ENCODE measurements at regions not wholly inside any gene's neighbourhood (a gene's known extent, or its start where the extent isn't known, plus 50 kb on each side); places are given as distances from the start of the nearest gene placed in this dataset.
"Not testable (repeated sequence)": the region's sequence is repeated elsewhere in the genome, so short reads cannot be mapped to it uniquely, and the experiment has no call there.

GRCh38 chr11:25252854-25253253 is 756.0 kb downstream of the LUZP2 start:
- no peak for ATAC-seq (ENCODE audit: insufficient number of reproducible peaks, low FRiP score, low read depth)
- DNase-seq (ENCODE audit: low spot score), result no peak
- no peaks in the 10 kb centered on the region for H3K36me3 ChIP-seq
- TF ChIP-seq CTCF (IDR thresholded peaks at IDR 0.05), result no peak
- H3K4me3 ChIP-seq, result no peak overlapping the region
- H3K9me3 ChIP-seq, result no peaks in the 10 kb centered on the region
- no peaks in the 10 kb centered on the region for H3K4me1 ChIP-seq (ENCODE audit: control insufficient read depth in 1 of 2, low read depth in 2 of 2)
- no peak overlapping the region for H3K27ac ChIP-seq
- no peaks in the 10 kb centered on the region for H3K27me3 ChIP-seq (replicated peaks; ENCODE audit: insufficient read depth)

GRCh38 chr11:25263861-25264260 is 767.0 kb downstream of the LUZP2 start:
- H3K27me3 ChIP-seq (replicated peaks; ENCODE audit: insufficient read depth); H3K4me3 ChIP-seq; H3K27ac ChIP-seq; ATAC-seq (ENCODE audit: insufficient number of reproducible peaks, low FRiP score, low read depth); H3K36me3 ChIP-seq; H3K4me1 ChIP-seq (ENCODE audit: control insufficient read depth in 1 of 2, low read depth in 2 of 2); DNase-seq (ENCODE audit: low spot score); H3K9me3 ChIP-seq: not testable (repeated sequence)

- no peak overlapping the region for H3K4me3 ChIP-seq
- H3K27me3 ChIP-seq (replicated peaks; ENCODE audit: insufficient read depth), result no peaks in the 10 kb centered on the region
- no peaks in the 10 kb centered on the region for H3K36me3 ChIP-seq
- no peak overlapping the region for H3K27ac ChIP-seq
- DNase-seq (ENCODE audit: low spot score), result no peak
- H3K9me3 ChIP-seq, result no peaks in the 10 kb centered on the region
- no peaks in the 10 kb centered on the region for H3K4me1 ChIP-seq (ENCODE audit: control insufficient read depth in 1 of 2, low read depth in 2 of 2)
- no peak for TF ChIP-seq CTCF (IDR thresholded peaks at IDR 0.05)
- no peak for ATAC-seq (ENCODE audit: insufficient number of reproducible peaks, low FRiP score, low read depth)
Measured at GRCh38 chr11:25271301-25271700, 774.4 kb downstream of the LUZP2 start.

- no peak for TF ChIP-seq CTCF (IDR thresholded peaks at IDR 0.05)
- ATAC-seq (ENCODE audit: insufficient number of reproducible peaks, low FRiP score, low read depth) (no peak), DNase-seq (ENCODE audit: low spot score) (no peak)
- Histone ChIP-seq H3K4me1 (ENCODE audit: control insufficient read depth in 1 of 2, low read depth in 2 of 2) (no peaks in the 10 kb centered on the region), H3K27me3 (replicated peaks; ENCODE audit: insufficient read depth) (no peaks in the 10 kb centered on the region), H3K36me3 (no peaks in the 10 kb centered on the region), H3K4me3 (no peak overlapping the region), H3K9me3 (no peaks in the 10 kb centered on the region), H3K27ac (no peak overlapping the region)
Measured at GRCh38 chr11:25272214-25272613, 775.4 kb downstream of the LUZP2 start.

- not testable (repeated sequence) for H3K9me3 ChIP-seq; H3K36me3 ChIP-seq; H3K27ac ChIP-seq; DNase-seq (ENCODE audit: low spot score); H3K4me1 ChIP-seq (ENCODE audit: control insufficient read depth in 1 of 2, low read depth in 2 of 2); ATAC-seq (ENCODE audit: insufficient number of reproducible peaks, low FRiP score, low read depth); H3K27me3 ChIP-seq (replicated peaks; ENCODE audit: insufficient read depth); H3K4me3 ChIP-seq
Measured at GRCh38 chr11:25280821-25281220, 784.0 kb downstream of the LUZP2 start.

GRCh38 chr11:25293166-25293565 is 796.3 kb downstream of the LUZP2 start:
- DNase-seq (ENCODE audit: low spot score) (no peak), ATAC-seq (ENCODE audit: insufficient number of reproducible peaks, low FRiP score, low read depth) (no peak)
- no peaks in the 10 kb centered on the region for H3K9me3 ChIP-seq
- H3K36me3 ChIP-seq, result no peaks in the 10 kb centered on the region
- H3K27me3 ChIP-seq (replicated peaks; ENCODE audit: insufficient read depth), result no peaks in the 10 kb centered on the region
- H3K4me1 ChIP-seq (ENCODE audit: control insufficient read depth in 1 of 2, low read depth in 2 of 2), result no peaks in the 10 kb centered on the region
- no peak for TF ChIP-seq CTCF (IDR thresholded peaks at IDR 0.05)
- H3K4me3 ChIP-seq, result no peak overlapping the region
- H3K27ac ChIP-seq, result no peak overlapping the region

All from thoracic aorta (tissue), 2 donors.